ENCODE measurements at regions not wholly inside any gene's neighbourhood (a gene's known extent, or its start where the extent isn't known, plus 50 kb on each side); places are given as distances from the start of the nearest gene placed in this dataset.
"Not testable (repeated sequence)": the region's sequence is repeated elsewhere in the genome, so short reads cannot be mapped to it uniquely, and the experiment has no call there.

DNA sequence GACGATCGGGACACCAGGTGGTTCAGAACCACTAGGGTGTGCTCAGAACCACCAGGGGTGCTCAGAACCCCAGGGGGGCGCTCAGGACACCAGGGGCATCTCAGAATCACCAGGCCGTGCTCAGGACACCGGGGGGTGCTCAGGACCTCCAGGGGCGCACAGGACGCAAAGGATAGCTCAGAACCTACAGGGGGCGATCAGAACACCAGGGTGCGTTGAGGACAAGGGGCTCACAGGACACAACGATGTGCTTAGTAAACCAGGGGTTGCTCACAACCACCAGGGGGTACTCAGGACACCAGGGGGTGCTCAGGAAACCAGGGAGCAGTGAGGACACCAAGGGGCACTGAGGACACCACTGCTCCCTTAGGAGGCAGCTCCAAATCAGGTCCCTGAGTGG, 166.3 kb downstream of the ZNF267 start:
- not testable (repeated sequence) for TF ChIP-seq POLR2A (IDR thresholded peaks at IDR 0.05; ENCODE audit: low read length); GATA1 (IDR thresholded peaks at IDR 0.05; ENCODE audit: low read depth, low read length)

All from erythroblast (primary cell).